ENCODE measurements at regions not wholly inside any gene's neighbourhood (a gene's known extent, or its start where the extent isn't known, plus 50 kb on each side); places are given as distances from the start of the nearest gene placed in this dataset.

DNA sequence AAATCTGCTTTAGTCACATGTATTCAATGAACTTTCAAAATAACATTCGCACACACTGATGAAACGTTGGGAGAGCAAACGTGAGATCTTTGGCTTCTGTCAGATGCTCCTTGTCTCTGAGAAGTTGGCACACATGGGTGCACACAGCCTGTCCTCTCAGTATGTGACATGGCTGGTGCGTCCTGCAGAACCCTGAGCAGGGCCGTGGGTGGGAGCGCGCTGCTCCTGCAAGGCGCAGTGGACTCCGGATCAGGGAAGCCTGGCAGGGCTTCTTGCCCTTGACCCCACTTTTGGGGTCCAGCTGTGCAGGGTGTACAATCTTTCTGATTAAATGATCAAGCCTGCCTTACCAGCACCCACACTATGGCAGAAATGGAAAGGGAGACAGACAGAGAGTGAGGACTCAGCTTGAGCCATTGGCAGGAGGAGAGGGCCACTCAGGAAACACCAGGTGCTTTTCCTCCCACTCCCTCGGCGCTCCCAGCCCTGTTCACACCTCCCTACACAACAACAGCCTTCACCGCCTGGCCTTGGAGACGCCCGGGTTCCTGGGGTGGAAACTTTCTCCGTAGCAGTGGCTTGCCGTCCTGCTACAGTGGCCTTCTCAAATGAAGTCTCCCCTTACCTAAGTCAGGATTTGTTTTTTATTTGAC lies 108.4 kb upstream of the SNTG2 start:
- TF ChIP-seq, protein P1, sequence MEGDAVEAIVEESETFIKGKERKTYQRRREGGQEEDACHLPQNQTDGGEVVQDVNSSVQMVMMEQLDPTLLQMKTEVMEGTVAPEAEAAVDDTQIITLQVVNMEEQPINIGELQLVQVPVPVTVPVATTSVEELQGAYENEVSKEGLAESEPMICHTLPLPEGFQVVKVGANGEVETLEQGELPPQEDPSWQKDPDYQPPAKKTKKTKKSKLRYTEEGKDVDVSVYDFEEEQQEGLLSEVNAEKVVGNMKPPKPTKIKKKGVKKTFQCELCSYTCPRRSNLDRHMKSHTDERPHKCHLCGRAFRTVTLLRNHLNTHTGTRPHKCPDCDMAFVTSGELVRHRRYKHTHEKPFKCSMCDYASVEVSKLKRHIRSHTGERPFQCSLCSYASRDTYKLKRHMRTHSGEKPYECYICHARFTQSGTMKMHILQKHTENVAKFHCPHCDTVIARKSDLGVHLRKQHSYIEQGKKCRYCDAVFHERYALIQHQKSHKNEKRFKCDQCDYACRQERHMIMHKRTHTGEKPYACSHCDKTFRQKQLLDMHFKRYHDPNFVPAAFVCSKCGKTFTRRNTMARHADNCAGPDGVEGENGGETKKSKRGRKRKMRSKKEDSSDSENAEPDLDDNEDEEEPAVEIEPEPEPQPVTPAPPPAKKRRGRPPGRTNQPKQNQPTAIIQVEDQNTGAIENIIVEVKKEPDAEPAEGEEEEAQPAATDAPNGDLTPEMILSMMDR (IDR thresholded peaks at IDR 0.05) = no peak
- no peak for TF ChIP-seq POLR2A (IDR thresholded peaks at IDR 0.05)
